NCI-H146 treated with DMSO at 0.1 percent for 48 hours (cell line): ENCODE measurements at regions not wholly inside any gene's neighbourhood (a gene's known extent, or its start where the extent isn't known, plus 50 kb on each side); places are given as distances from the start of the nearest gene placed in this dataset.

Experiments used
- DNase-seq: peaks from one replicate; lab custom pipeline; 2025; ENCODE audit not compliant: unreplicated experiment; lab: John Stamatoyannopoulos, UW

GRCh38 chr6:77979204-77979603, 326.4 kb downstream of the MEI4 start:
- DNase-seq = no peak

- no peak for DNase-seq
These were observed 333.7 kb downstream of the MEI4 start for GRCh38 chr6:77986380-77987034.

GRCh38 chr6:77987035-77987384, 334.2 kb downstream of the MEI4 start:
- DNase-seq = no peak

GRCh38 chr6:78010130-78010529, 357.3 kb downstream of the MEI4 start:
- no peak for DNase-seq

GRCh38 chr6:78020586-78020985, 367.7 kb downstream of the MEI4 start:
- no peak for DNase-seq

- DNase-seq = no peak
These were observed 372.7 kb downstream of the MEI4 start for GRCh38 chr6:78025502-78025901.

- DNase-seq = no peak
These were observed 378.4 kb downstream of the MEI4 start for GRCh38 chr6:78031228-78031627.

- no peak for DNase-seq
These were observed 406.3 kb downstream of the MEI4 start for GRCh38 chr6:78059171-78059570.

- DNase-seq = no peak
These were observed 410.2 kb downstream of the MEI4 start for GRCh38 chr6:78062993-78063392.

GRCh38 chr6:78076371-78076770, 423.5 kb downstream of the MEI4 start:
- DNase-seq = no peak

- no peak for DNase-seq
These were observed 436.7 kb downstream of the MEI4 start for GRCh38 chr6:78089531-78089930.

GRCh38 chr6:78093906-78094305, 441.1 kb downstream of the MEI4 start:
- DNase-seq = no peak

- no peak for DNase-seq
These were observed 448.5 kb downstream of the MEI4 start for GRCh38 chr6:78101387-78101786.

- no peak for DNase-seq
These were observed 457.8 kb downstream of the MEI4 start for GRCh38 chr6:78110641-78111040.

- no peak for DNase-seq
These were observed 465.1 kb downstream of the MEI4 start for GRCh38 chr6:78117966-78118365.

GRCh38 chr6:78131521-78131920, 478.7 kb downstream of the MEI4 start:
- DNase-seq = no peak

- no peak for DNase-seq
These were observed 480.0 kb downstream of the MEI4 start for GRCh38 chr6:78132671-78133410.

- no peak for DNase-seq
These were observed 497.6 kb downstream of the MEI4 start for GRCh38 chr6:78150425-78150824.

GRCh38 chr6:78153976-78154375, 501.1 kb downstream of the MEI4 start:
- no peak for DNase-seq

GRCh38 chr6:78157606-78158005, 504.8 kb downstream of the MEI4 start:
- DNase-seq = no peak

- DNase-seq = no peak
These were observed 536.1 kb downstream of the MEI4 start for GRCh38 chr6:78188891-78189290.

GRCh38 chr6:78192057-78192456, 539.2 kb downstream of the MEI4 start:
- DNase-seq = no peak

- no peak for DNase-seq
These were observed 546.2 kb downstream of the MEI4 start for GRCh38 chr6:78199044-78199443.
